ENCODE measurements at regions not wholly inside any gene's neighbourhood (a gene's known extent, or its start where the extent isn't known, plus 50 kb on each side); places are given as distances from the start of the nearest gene placed in this dataset.

GRCh38 chr16:50458667-50459495 lies 89.3 kb upstream of the NKD1 start:
- H3K4me1 ChIP-seq (ENCODE audit: insufficient read depth, low read length): peaks cover 7% of the 10 kb centered on the region; the same call in 1 of the 2 replicates
- BruUV-seq (replicated peaks): no TSS peak
- no peak overlapping the region for H2AFZ ChIP-seq (ENCODE audit: low read length)
- intact Hi-C loops (cut with micrococcal nuclease): no loop called here
- H3K9ac ChIP-seq (ENCODE audit: low read length): no peak overlapping the region
- no peaks in the 10 kb centered on the region for H3F3A ChIP-seq (ENCODE audit: low read length, unreplicated experiment)
- no peak overlapping the region for H3K4me2 ChIP-seq (ENCODE audit: low read length)
- no peak overlapping the region for H3K27ac ChIP-seq (ENCODE audit: low read length)
- ChIA-PET CTCF (no interaction called here), POLR2A (ENCODE audit: unreplicated experiment) (no interaction called here)
- no peaks in the 10 kb centered on the region for H3K9me2 ChIP-seq (replicated peaks; ENCODE audit: low read length)
- no peaks in the 10 kb centered on the region for H4K20me1 ChIP-seq (ENCODE audit: low read length)
- ATAC-seq (no peak), DNase-seq (no peak)
- H3K27me3 ChIP-seq (ENCODE audit: low read length): peaks cover 10% of the 10 kb centered on the region; the same call in 1 of the 2 replicates
- TF ChIP-seq EZH2phosphoT487 (IDR thresholded peaks at IDR 0.05; ENCODE audit: borderline replicate concordance, low read length) (no peak), EZH2 (IDR thresholded peaks at IDR 0.05; ENCODE audit: low read length, unreplicated experiment) (no peak)
- TF ChIP-seq, protein P1, sequence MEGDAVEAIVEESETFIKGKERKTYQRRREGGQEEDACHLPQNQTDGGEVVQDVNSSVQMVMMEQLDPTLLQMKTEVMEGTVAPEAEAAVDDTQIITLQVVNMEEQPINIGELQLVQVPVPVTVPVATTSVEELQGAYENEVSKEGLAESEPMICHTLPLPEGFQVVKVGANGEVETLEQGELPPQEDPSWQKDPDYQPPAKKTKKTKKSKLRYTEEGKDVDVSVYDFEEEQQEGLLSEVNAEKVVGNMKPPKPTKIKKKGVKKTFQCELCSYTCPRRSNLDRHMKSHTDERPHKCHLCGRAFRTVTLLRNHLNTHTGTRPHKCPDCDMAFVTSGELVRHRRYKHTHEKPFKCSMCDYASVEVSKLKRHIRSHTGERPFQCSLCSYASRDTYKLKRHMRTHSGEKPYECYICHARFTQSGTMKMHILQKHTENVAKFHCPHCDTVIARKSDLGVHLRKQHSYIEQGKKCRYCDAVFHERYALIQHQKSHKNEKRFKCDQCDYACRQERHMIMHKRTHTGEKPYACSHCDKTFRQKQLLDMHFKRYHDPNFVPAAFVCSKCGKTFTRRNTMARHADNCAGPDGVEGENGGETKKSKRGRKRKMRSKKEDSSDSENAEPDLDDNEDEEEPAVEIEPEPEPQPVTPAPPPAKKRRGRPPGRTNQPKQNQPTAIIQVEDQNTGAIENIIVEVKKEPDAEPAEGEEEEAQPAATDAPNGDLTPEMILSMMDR (conservative IDR thresholded peaks at IDR 0.05; ENCODE audit: low read depth, low read length): no peak
- H3K4me3 ChIP-seq (ENCODE audit: low read length): no peak overlapping the region
- H3K36me3 ChIP-seq (ENCODE audit: low read depth, low read length): no peaks in the 10 kb centered on the region
- H3K9me3 ChIP-seq (ENCODE audit: low read length): no peaks in the 10 kb centered on the region
- no peaks in the 10 kb centered on the region for H3K79me2 ChIP-seq (ENCODE audit: low read length)

GRCh38 chr16:50457979-50458491 lies 89.2 kb upstream of the BRD7 start:
- no peak overlapping the region for H2AFZ ChIP-seq (ENCODE audit: low read length)
- H3K79me2 ChIP-seq (ENCODE audit: low read length): no peaks in the 10 kb centered on the region
- H3K9ac ChIP-seq (ENCODE audit: low read length): no peak overlapping the region
- intact Hi-C loops (cut with micrococcal nuclease): no loop called here
- H4K20me1 ChIP-seq (ENCODE audit: low read length): no peaks in the 10 kb centered on the region
- no peaks in the 10 kb centered on the region for H3K9me3 ChIP-seq (ENCODE audit: low read length)
- CTCF ChIA-PET: no interaction called here
- no peak for DNase-seq
- POLR2A ChIA-PET (ENCODE audit: unreplicated experiment): interaction anchor here (0.6 kb wide), 1 partner anchor 102 kb away, joined by 3 read pairs; no protein-coding TSS in a partner anchor
- ATAC-seq: no peak
- no peak overlapping the region for H3K27ac ChIP-seq (ENCODE audit: low read length)
- TF ChIP-seq, protein P1 (conservative IDR thresholded peaks at IDR 0.05; ENCODE audit: low read depth, low read length): no peak
- TF ChIP-seq EZH2 (IDR thresholded peaks at IDR 0.05; ENCODE audit: low read length, unreplicated experiment) (no peak), EZH2phosphoT487 (IDR thresholded peaks at IDR 0.05; ENCODE audit: borderline replicate concordance, low read length) (no peak)
- BruUV-seq (replicated peaks): no TSS peak
- H3K4me3 ChIP-seq (ENCODE audit: low read length): no peak overlapping the region
- H3K4me2 ChIP-seq (ENCODE audit: low read length): no peak overlapping the region
- peaks cover 10% of the 10 kb centered on the region; the same call in 1 of the 2 replicates for H3K27me3 ChIP-seq (ENCODE audit: low read length)
- peaks cover 7% of the 10 kb centered on the region; the same call in 1 of the 2 replicates for H3K4me1 ChIP-seq (ENCODE audit: insufficient read depth, low read length)
- H3K36me3 ChIP-seq (ENCODE audit: low read depth, low read length): no peaks in the 10 kb centered on the region
- no peaks in the 10 kb centered on the region for H3F3A ChIP-seq (ENCODE audit: low read length, unreplicated experiment)
- H3K9me2 ChIP-seq (replicated peaks; ENCODE audit: low read length): no peaks in the 10 kb centered on the region

DNA sequence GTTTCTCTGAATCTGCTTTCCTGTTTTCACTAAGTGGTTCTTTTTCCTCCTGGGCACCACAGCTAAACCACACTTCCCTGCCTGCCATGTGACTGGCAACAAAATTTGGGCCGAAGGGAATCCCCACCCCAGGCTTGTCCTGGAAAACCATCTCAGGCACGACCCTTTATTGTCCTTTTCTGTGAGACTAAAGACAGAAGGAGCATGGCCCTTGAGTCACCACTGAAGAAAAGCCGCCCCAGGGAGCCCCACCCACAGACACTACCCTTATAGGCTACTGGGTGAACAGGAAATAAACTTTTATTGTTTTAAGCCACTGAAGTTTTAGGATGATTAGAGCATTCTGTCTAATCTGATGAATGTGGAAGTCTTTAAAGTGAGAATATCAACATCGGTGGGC lies 88.6 kb upstream of the BRD7 start:
- no TSS peak for BruUV-seq (replicated peaks)
- no peak overlapping the region for H3K9ac ChIP-seq (ENCODE audit: low read length)
- ChIA-PET CTCF (no interaction called here), POLR2A (ENCODE audit: unreplicated experiment) (interaction anchor here (0.6 kb wide), 1 partner anchor 102 kb away, joined by 3 read pairs; no protein-coding TSS in a partner anchor)
- H3K4me3 ChIP-seq (ENCODE audit: low read length): no peak overlapping the region
- no peaks in the 10 kb centered on the region for H3F3A ChIP-seq (ENCODE audit: low read length, unreplicated experiment)
- ATAC-seq: peak; percentile 43
- TF ChIP-seq, protein P1 (conservative IDR thresholded peaks at IDR 0.05; ENCODE audit: low read depth, low read length): no peak
- no peaks in the 10 kb centered on the region for H3K79me2 ChIP-seq (ENCODE audit: low read length)
- H3K27me3 ChIP-seq (ENCODE audit: low read length): peaks cover 10% of the 10 kb centered on the region; the same call in 1 of the 2 replicates
- H2AFZ ChIP-seq (ENCODE audit: low read length): no peak overlapping the region
- peaks cover 7% of the 10 kb centered on the region; the same call in 1 of the 2 replicates for H3K4me1 ChIP-seq (ENCODE audit: insufficient read depth, low read length)
- H3K9me3 ChIP-seq (ENCODE audit: low read length): no peaks in the 10 kb centered on the region
- intact Hi-C loops (cut with micrococcal nuclease): no loop called here
- H3K9me2 ChIP-seq (replicated peaks; ENCODE audit: low read length): no peaks in the 10 kb centered on the region
- no peak overlapping the region for H3K27ac ChIP-seq (ENCODE audit: low read length)
- peak; percentile 31 for DNase-seq
- H3K36me3 ChIP-seq (ENCODE audit: low read depth, low read length): no peaks in the 10 kb centered on the region
- H4K20me1 ChIP-seq (ENCODE audit: low read length): no peaks in the 10 kb centered on the region
- no peak overlapping the region for H3K4me2 ChIP-seq (ENCODE audit: low read length)
